ENCODE measurements at regions not wholly inside any gene's neighbourhood (a gene's known extent, or its start where the extent isn't known, plus 50 kb on each side); places are given as distances from the start of the nearest gene placed in this dataset.

DNA sequence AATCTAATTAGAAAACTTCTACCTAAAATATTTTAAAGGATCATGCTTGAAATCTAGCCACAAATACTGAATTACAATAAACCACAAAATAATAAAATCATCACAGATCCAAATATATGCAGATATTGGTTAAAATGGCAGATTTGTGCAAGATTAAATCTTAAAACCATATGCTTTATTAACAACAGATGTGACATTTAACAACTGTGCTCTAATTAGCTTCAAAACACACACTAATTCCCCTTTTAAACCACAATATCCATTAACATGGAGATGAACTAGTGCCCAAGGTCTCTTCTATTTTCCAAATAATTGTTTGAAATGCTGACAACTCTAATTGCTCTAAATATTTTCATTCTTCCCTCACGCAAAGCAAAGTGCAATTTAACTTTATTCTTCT is 1530.3 kb downstream of the SI start:
- peaks cover 0 to 5% (median 0%) of the 10 kb centered on the region in 4 donors for H3K9me3 ChIP-seq (ENCODE audit: control insufficient read depth in 4 of 4, insufficient read depth in 3 of 4, low read length in 3 of 4)
- H3K4me3 ChIP-seq: no peak overlapping the region
- no peaks in the 10 kb centered on the region for H3K36me3 ChIP-seq (ENCODE audit: control insufficient read depth in 4 of 4, insufficient read depth in 4 of 4, low read length in 4 of 4)
- ATAC-seq (ENCODE audit: insufficient read depth, low FRiP score) (no peak), DNase-seq (no peak)
- H3K27me3 ChIP-seq (ENCODE audit: control insufficient read depth in 3 of 3, insufficient read depth in 3 of 3, low read length in 2 of 3): no peaks in the 10 kb centered on the region
- 75 to 79% methylated on average over 1 of the region's 1 CpG for WGBS, 2 donors
- no peaks in the 10 kb centered on the region for H3K4me1 ChIP-seq (ENCODE audit: control insufficient read depth in 5 of 5, insufficient read depth in 5 of 5, low read length in 5 of 5)
- no peak for TF ChIP-seq CTCF (IDR thresholded peaks at IDR 0.05; ENCODE audit: control extremely low read depth, extremely low read depth)
- no peak overlapping the region for H3K27ac ChIP-seq (ENCODE audit: low read depth in 1 of 2, low read length in 1 of 2)
- no peak overlapping the region for H3K9ac ChIP-seq (ENCODE audit: insufficient read depth in 1 of 2, low read length in 2 of 2)

DNA sequence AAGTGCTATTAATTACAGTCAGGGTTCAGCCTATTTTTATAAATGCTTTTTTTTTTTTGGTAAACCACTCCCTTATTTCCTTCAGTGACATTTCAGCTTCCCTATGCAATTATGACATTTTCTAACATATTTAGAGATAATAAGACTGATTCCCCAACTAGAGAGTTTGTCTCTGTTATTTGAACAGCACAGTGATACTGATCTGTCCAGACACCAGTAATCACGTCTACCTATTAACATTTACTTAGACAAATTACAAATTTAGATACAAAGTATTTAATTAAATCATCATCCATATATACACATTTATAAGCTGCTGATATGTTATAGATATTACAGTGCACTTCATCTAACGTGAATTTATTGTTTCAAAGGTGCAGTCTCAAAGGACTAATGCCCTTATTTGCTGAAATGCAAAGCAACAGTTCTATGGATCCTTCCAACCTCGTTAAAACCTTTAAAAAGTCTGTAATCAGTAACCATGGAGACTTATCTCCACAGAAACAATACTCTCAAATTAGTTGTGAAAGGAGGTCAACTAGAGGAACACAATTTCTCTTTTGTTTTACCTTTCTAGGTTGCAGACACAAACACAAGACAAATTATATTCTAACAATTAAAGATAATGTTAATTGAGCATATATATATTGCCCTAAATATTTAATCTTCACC is 1531.1 kb downstream of the SI start:
- Histone ChIP-seq H3K9ac (ENCODE audit: insufficient read depth in 1 of 2, low read length in 2 of 2) (no peak overlapping the region), H3K27me3 (ENCODE audit: control insufficient read depth in 3 of 3, insufficient read depth in 3 of 3, low read length in 2 of 3) (no peaks in the 10 kb centered on the region), H3K4me1 (ENCODE audit: control insufficient read depth in 5 of 5, insufficient read depth in 5 of 5, low read length in 5 of 5) (no peaks in the 10 kb centered on the region), H3K36me3 (ENCODE audit: control insufficient read depth in 4 of 4, insufficient read depth in 4 of 4, low read length in 4 of 4) (no peaks in the 10 kb centered on the region), H3K9me3 (ENCODE audit: control insufficient read depth in 4 of 4, insufficient read depth in 3 of 4, low read length in 3 of 4) (peaks cover 0 to 4% (median 0%) of the 10 kb centered on the region in 4 donors), H3K4me3 (no peak overlapping the region), H3K27ac (ENCODE audit: low read depth in 1 of 2, low read length in 1 of 2) (no peak overlapping the region)
- ATAC-seq (ENCODE audit: insufficient read depth, low FRiP score) (no peak), DNase-seq (no peak)
- 54 to 64% methylated on average over 3 of the region's 3 CpGs for WGBS, 2 donors
- no peak for TF ChIP-seq CTCF (IDR thresholded peaks at IDR 0.05; ENCODE audit: control extremely low read depth, extremely low read depth)

GRCh38 chr3:163543662-163544061 is 1534.6 kb downstream of the SI start:
- Histone ChIP-seq H3K27ac (ENCODE audit: low read depth in 1 of 2, low read length in 1 of 2) (no peak overlapping the region), H3K36me3 (ENCODE audit: control insufficient read depth in 4 of 4, insufficient read depth in 4 of 4, low read length in 4 of 4) (no peaks in the 10 kb centered on the region), H3K27me3 (ENCODE audit: control insufficient read depth in 3 of 3, insufficient read depth in 3 of 3, low read length in 2 of 3) (no peaks in the 10 kb centered on the region), H3K9ac (ENCODE audit: insufficient read depth in 1 of 2, low read length in 2 of 2) (no peak overlapping the region), H3K4me1 (ENCODE audit: control insufficient read depth in 5 of 5, insufficient read depth in 5 of 5, low read length in 5 of 5) (no peaks in the 10 kb centered on the region), H3K4me3 (no peak overlapping the region), H3K9me3 (ENCODE audit: control insufficient read depth in 4 of 4, insufficient read depth in 3 of 4, low read length in 3 of 4) (no peaks in the 10 kb centered on the region)
- 71 to 78% methylated on average over 2 of the region's 2 CpGs for WGBS, 2 donors
- DNase-seq (no peak), ATAC-seq (ENCODE audit: insufficient read depth, low FRiP score) (no peak)
- TF ChIP-seq CTCF (IDR thresholded peaks at IDR 0.05; ENCODE audit: control extremely low read depth, extremely low read depth): no peak

- WGBS, 2 donors: 85 to 89% methylated on average over 1 of the region's 1 CpG
- H3K4me3 ChIP-seq: no peak overlapping the region
- no peak for TF ChIP-seq CTCF (IDR thresholded peaks at IDR 0.05; ENCODE audit: control extremely low read depth, extremely low read depth)
- H3K4me1 ChIP-seq (ENCODE audit: control insufficient read depth in 5 of 5, insufficient read depth in 5 of 5, low read length in 5 of 5): no peaks in the 10 kb centered on the region
- H3K9ac ChIP-seq (ENCODE audit: insufficient read depth in 1 of 2, low read length in 2 of 2): no peak overlapping the region
- DNase-seq: no peak
- H3K36me3 ChIP-seq (ENCODE audit: control insufficient read depth in 4 of 4, insufficient read depth in 4 of 4, low read length in 4 of 4): no peaks in the 10 kb centered on the region
- H3K27ac ChIP-seq (ENCODE audit: low read depth in 1 of 2, low read length in 1 of 2): no peak overlapping the region
- no peaks in the 10 kb centered on the region for H3K27me3 ChIP-seq (ENCODE audit: control insufficient read depth in 3 of 3, insufficient read depth in 3 of 3, low read length in 2 of 3)
- no peak for ATAC-seq (ENCODE audit: insufficient read depth, low FRiP score)
- no peaks in the 10 kb centered on the region for H3K9me3 ChIP-seq (ENCODE audit: control insufficient read depth in 4 of 4, insufficient read depth in 3 of 4, low read length in 3 of 4)
These were observed 1536.7 kb downstream of the SI start for GRCh38 chr3:163541629-163542028.

All from lung (tissue), 11 donors.